ENCODE measurements at regions not wholly inside any gene's neighbourhood (a gene's known extent, or its start where the extent isn't known, plus 50 kb on each side); places are given as distances from the start of the nearest gene placed in this dataset.

- no TSS peak for BruUV-seq (replicated peaks)
- no peak overlapping the region for H2BK5ac ChIP-seq (ENCODE audit: low read depth, low read length, poor library complexity, severe bottlenecking)
- no peak overlapping the region for H2AK9ac ChIP-seq (replicated peaks; ENCODE audit: low read depth, low read length, poor library complexity)
- H3K4me1 ChIP-seq (ENCODE audit: control insufficient read depth, insufficient read depth, low read length), result no peaks in the 10 kb centered on the region
- in situ Hi-C loops (cut with MboI; ENCODE audit: low sequenced_read_pairs), result no loop called here
- H3K4ac ChIP-seq (ENCODE audit: low read depth, low read length), result no peak overlapping the region
- no peak overlapping the region for H2AFZ ChIP-seq (replicated peaks; ENCODE audit: low read length, poor library complexity)
- no peak overlapping the region for H3K23ac ChIP-seq (ENCODE audit: low read depth, low read length)
- no peaks in the 10 kb centered on the region for H3K27me3 ChIP-seq (ENCODE audit: control insufficient read depth, insufficient read depth, low read length)
- no peaks in the 10 kb centered on the region for H3K9me1 ChIP-seq (ENCODE audit: insufficient read depth, low read length)
- ChIA-PET POLR2A (ENCODE audit: unreplicated experiment) (no interaction called here), CTCF (no interaction called here)
- no peak overlapping the region for H4K8ac ChIP-seq (ENCODE audit: low read depth in 2 of 2, low read length in 2 of 2)
- H4K20me1 ChIP-seq (ENCODE audit: insufficient read depth, low read length), result no peaks in the 10 kb centered on the region
- no peaks in the 10 kb centered on the region for H3K9me3 ChIP-seq (ENCODE audit: control insufficient read depth, insufficient read depth, low read length)
- no peak overlapping the region for H2BK20ac ChIP-seq (ENCODE audit: low read depth, low read length)
- no CpG with 5 or more reads among the region's 3 CpGs for WGBS, 2 experiments (ENCODE audit: extremely low coverage in 2 of 2, insufficient read length in 1 of 2)
- dilution Hi-C loops (cut with HindIII; ENCODE audit: low sequenced_read_pairs, unreplicated experiment), result no loop called here
- H2AK5ac ChIP-seq (ENCODE audit: low read depth, low read length), result no peak overlapping the region
- H3K36me3 ChIP-seq (ENCODE audit: control insufficient read depth, insufficient read depth, low read length), result no peaks in the 10 kb centered on the region
- no peak overlapping the region for H3K4me2 ChIP-seq (ENCODE audit: low read depth, low read length)
- no peak overlapping the region for H3K4me3 ChIP-seq (ENCODE audit: insufficient read depth, low read depth, low read length)
- no peak overlapping the region for H3K9ac ChIP-seq (ENCODE audit: low read depth, low read length)
- no peak overlapping the region for H3K27ac ChIP-seq (ENCODE audit: insufficient read depth, low read length)
- H4K5ac ChIP-seq (ENCODE audit: low read depth, low read length), result no peak overlapping the region
- H3K14ac ChIP-seq (replicated peaks; ENCODE audit: low read depth, low read length), result no peak overlapping the region
- intact Hi-C loops (cut with micrococcal nuclease), result no loop called here
- no peaks in the 10 kb centered on the region for H3K79me1 ChIP-seq (ENCODE audit: low read depth in 1 of 2, low read length in 2 of 2)
- DNase-seq (no peak), ATAC-seq (ENCODE audit: low read depth) (no peak)
- H4K91ac ChIP-seq (ENCODE audit: insufficient read depth, low read depth, low read length), result no peak overlapping the region
- H3K18ac ChIP-seq (ENCODE audit: low read depth, low read length), result no peak overlapping the region
- H3K56ac ChIP-seq (ENCODE audit: extremely low read depth, insufficient read depth, low read length), result no peak overlapping the region
- H2BK15ac ChIP-seq (ENCODE audit: low read depth, low read length), result no peak overlapping the region
- TF ChIP-seq MAZ (IDR thresholded peaks at IDR 0.05; ENCODE audit: borderline replicate concordance, low read depth, low read length), result no peak
- TF ChIP-seq BHLHE40 (IDR thresholded peaks at IDR 0.05; ENCODE audit: low read depth, low read length), result no peak
- H2BK120ac ChIP-seq (ENCODE audit: low read depth, low read length), result no peak overlapping the region
Measured at GRCh38 chrX:10990418-10990817, 120.7 kb upstream of the HCCS start.
